ENCODE measurements at regions not wholly inside any gene's neighbourhood (a gene's known extent, or its start where the extent isn't known, plus 50 kb on each side); places are given as distances from the start of the nearest gene placed in this dataset.
"Not testable (repeated sequence)": the region's sequence is repeated elsewhere in the genome, so short reads cannot be mapped to it uniquely, and the experiment has no call there.

- DNase-seq (ENCODE audit: low spot score); H3K4me1 Mint-ChIP-seq (ENCODE audit: low read depth); H3K27ac Mint-ChIP-seq; H3K9me3 Mint-ChIP-seq; H3K4me3 Mint-ChIP-seq; H3K27me3 Mint-ChIP-seq (ENCODE audit: low read depth); H3K36me3 Mint-ChIP-seq (ENCODE audit: low read depth): not testable (repeated sequence)
Measured at GRCh38 chr17:13659051-13659450, 57.3 kb upstream of the HS3ST3A1 start.

- H3K27ac Mint-ChIP-seq: no peak overlapping the region
- no peaks in the 10 kb centered on the region for H3K27me3 Mint-ChIP-seq (ENCODE audit: low read depth)
- no peak for DNase-seq (ENCODE audit: low spot score)
- H3K36me3 Mint-ChIP-seq (ENCODE audit: low read depth): peaks cover 1% of the 10 kb centered on the region
- no peaks in the 10 kb centered on the region for H3K4me1 Mint-ChIP-seq (ENCODE audit: low read depth)
- H3K9me3 Mint-ChIP-seq: peaks cover 26% of the 10 kb centered on the region
- H3K4me3 Mint-ChIP-seq: no peak overlapping the region
Measured at GRCh38 chr17:13665872-13666635, 64.3 kb upstream of the HS3ST3A1 start.

- Mint-ChIP-seq H3K4me1 (ENCODE audit: low read depth) (no peaks in the 10 kb centered on the region), H3K27ac (no peak overlapping the region), H3K4me3 (no peak overlapping the region), H3K36me3 (ENCODE audit: low read depth) (peaks cover 1% of the 10 kb centered on the region), H3K9me3 (peaks cover 26% of the 10 kb centered on the region), H3K27me3 (ENCODE audit: low read depth) (no peaks in the 10 kb centered on the region)
- no peak for DNase-seq (ENCODE audit: low spot score)
Measured at GRCh38 chr17:13671341-13671740, 69.6 kb upstream of the HS3ST3A1 start.

- H3K27me3 Mint-ChIP-seq (ENCODE audit: low read depth): no peaks in the 10 kb centered on the region
- no peak overlapping the region for H3K27ac Mint-ChIP-seq
- H3K36me3 Mint-ChIP-seq (ENCODE audit: low read depth): peaks cover 1% of the 10 kb centered on the region
- no peak overlapping the region for H3K4me3 Mint-ChIP-seq
- no peaks in the 10 kb centered on the region for H3K4me1 Mint-ChIP-seq (ENCODE audit: low read depth)
- peaks cover 26% of the 10 kb centered on the region for H3K9me3 Mint-ChIP-seq
- DNase-seq (ENCODE audit: low spot score): no peak
Measured at GRCh38 chr17:13671771-13672170, 70.0 kb upstream of the HS3ST3A1 start.

GRCh38 chr17:13678361-13678760, 76.6 kb upstream of the HS3ST3A1 start:
- Mint-ChIP-seq H3K27me3 (ENCODE audit: low read depth) (peaks cover 7% of the 10 kb centered on the region), H3K4me3 (no peak overlapping the region), H3K4me1 (ENCODE audit: low read depth) (no peaks in the 10 kb centered on the region), H3K36me3 (ENCODE audit: low read depth) (no peaks in the 10 kb centered on the region), H3K9me3 (no peaks in the 10 kb centered on the region), H3K27ac (no peak overlapping the region)
- DNase-seq (ENCODE audit: low spot score): no peak

- Mint-ChIP-seq H3K4me1 (ENCODE audit: low read depth) (no peaks in the 10 kb centered on the region), H3K9me3 (no peaks in the 10 kb centered on the region), H3K4me3 (no peak overlapping the region), H3K27me3 (ENCODE audit: low read depth) (peaks cover 10% of the 10 kb centered on the region), H3K27ac (no peak overlapping the region), H3K36me3 (ENCODE audit: low read depth) (no peaks in the 10 kb centered on the region)
- no peak for DNase-seq (ENCODE audit: low spot score)
Measured at GRCh38 chr17:13678841-13679240, 77.1 kb upstream of the HS3ST3A1 start.

GRCh38 chr17:13688716-13689115, 87.0 kb upstream of the HS3ST3A1 start:
- Mint-ChIP-seq H3K9me3 (no peaks in the 10 kb centered on the region), H3K4me1 (ENCODE audit: low read depth) (no peaks in the 10 kb centered on the region), H3K27ac (no peak overlapping the region), H3K27me3 (ENCODE audit: low read depth) (peaks cover 5% of the 10 kb centered on the region), H3K36me3 (ENCODE audit: low read depth) (no peaks in the 10 kb centered on the region), H3K4me3 (no peak overlapping the region)
- no peak for DNase-seq (ENCODE audit: low spot score)

GRCh38 chr17:13690806-13691205, 89.1 kb upstream of the HS3ST3A1 start:
- Mint-ChIP-seq H3K27ac (no peak overlapping the region), H3K36me3 (ENCODE audit: low read depth) (no peaks in the 10 kb centered on the region), H3K4me1 (ENCODE audit: low read depth) (no peaks in the 10 kb centered on the region), H3K9me3 (no peaks in the 10 kb centered on the region), H3K27me3 (ENCODE audit: low read depth) (peaks cover 2% of the 10 kb centered on the region), H3K4me3 (no peak overlapping the region)
- no peak for DNase-seq (ENCODE audit: low spot score)

- no peak for DNase-seq (ENCODE audit: low spot score)
- Mint-ChIP-seq H3K27me3 (ENCODE audit: low read depth) (peaks cover 2% of the 10 kb centered on the region), H3K4me3 (no peak overlapping the region), H3K36me3 (ENCODE audit: low read depth) (no peaks in the 10 kb centered on the region), H3K9me3 (no peaks in the 10 kb centered on the region), H3K4me1 (ENCODE audit: low read depth) (no peaks in the 10 kb centered on the region), H3K27ac (no peak overlapping the region)
Measured at GRCh38 chr17:13694934-13695333, 93.2 kb upstream of the HS3ST3A1 start.

- DNase-seq (ENCODE audit: low spot score): no peak
- Mint-ChIP-seq H3K36me3 (ENCODE audit: low read depth) (no peaks in the 10 kb centered on the region), H3K4me3 (no peak overlapping the region), H3K27ac (no peak overlapping the region), H3K9me3 (no peaks in the 10 kb centered on the region), H3K4me1 (ENCODE audit: low read depth) (peaks cover 2% of the 10 kb centered on the region), H3K27me3 (ENCODE audit: low read depth) (no peaks in the 10 kb centered on the region)
Measured at GRCh38 chr17:13698832-13699231, 97.1 kb upstream of the HS3ST3A1 start.

GRCh38 chr17:13699261-13699660, 97.5 kb upstream of the HS3ST3A1 start:
- Mint-ChIP-seq H3K9me3 (no peaks in the 10 kb centered on the region), H3K4me1 (ENCODE audit: low read depth) (peaks cover 2% of the 10 kb centered on the region), H3K27ac (no peak overlapping the region), H3K36me3 (ENCODE audit: low read depth) (no peaks in the 10 kb centered on the region), H3K27me3 (ENCODE audit: low read depth) (no peaks in the 10 kb centered on the region), H3K4me3 (no peak overlapping the region)
- DNase-seq (ENCODE audit: low spot score): no peak

- H3K4me1 Mint-ChIP-seq (ENCODE audit: low read depth): peaks cover 2% of the 10 kb centered on the region
- H3K4me3 Mint-ChIP-seq: no peak overlapping the region
- peaks cover 4% of the 10 kb centered on the region for H3K27me3 Mint-ChIP-seq (ENCODE audit: low read depth)
- DNase-seq (ENCODE audit: low spot score): no peak
- H3K27ac Mint-ChIP-seq: no peak overlapping the region
- no peaks in the 10 kb centered on the region for H3K36me3 Mint-ChIP-seq (ENCODE audit: low read depth)
- H3K9me3 Mint-ChIP-seq: no peaks in the 10 kb centered on the region
Measured at GRCh38 chr17:13702266-13702665, 100.5 kb upstream of the HS3ST3A1 start.

GRCh38 chr17:13704333-13704732, 102.6 kb upstream of the HS3ST3A1 start:
- Mint-ChIP-seq H3K27me3 (ENCODE audit: low read depth) (peaks cover 6% of the 10 kb centered on the region), H3K27ac (no peak overlapping the region), H3K9me3 (no peaks in the 10 kb centered on the region), H3K4me3 (no peak overlapping the region), H3K4me1 (ENCODE audit: low read depth) (peaks cover 2% of the 10 kb centered on the region), H3K36me3 (ENCODE audit: low read depth) (no peaks in the 10 kb centered on the region)
- no peak for DNase-seq (ENCODE audit: low spot score)

- Mint-ChIP-seq H3K36me3 (ENCODE audit: low read depth) (no peaks in the 10 kb centered on the region), H3K9me3 (no peaks in the 10 kb centered on the region), H3K4me1 (ENCODE audit: low read depth) (peaks cover 2% of the 10 kb centered on the region), H3K27me3 (ENCODE audit: low read depth) (peaks cover 6% of the 10 kb centered on the region), H3K4me3 (no peak overlapping the region), H3K27ac (no peak overlapping the region)
- DNase-seq (ENCODE audit: low spot score): no peak
Measured at GRCh38 chr17:13705221-13705620, 103.5 kb upstream of the HS3ST3A1 start.

- no peak overlapping the region for H3K27ac Mint-ChIP-seq
- no peaks in the 10 kb centered on the region for H3K4me1 Mint-ChIP-seq (ENCODE audit: low read depth)
- DNase-seq (ENCODE audit: low spot score): no peak
- H3K9me3 Mint-ChIP-seq: no peaks in the 10 kb centered on the region
- H3K4me3 Mint-ChIP-seq: no peak overlapping the region
- no peaks in the 10 kb centered on the region for H3K36me3 Mint-ChIP-seq (ENCODE audit: low read depth)
- no peaks in the 10 kb centered on the region for H3K27me3 Mint-ChIP-seq (ENCODE audit: low read depth)
Measured at GRCh38 chr17:13721705-13722104, 120.0 kb upstream of the HS3ST3A1 start.
